ENCODE measurements at regions not wholly inside any gene's neighbourhood (a gene's known extent, or its start where the extent isn't known, plus 50 kb on each side); places are given as distances from the start of the nearest gene placed in this dataset.

GRCh38 chr17:77449908-77450741 lies 309.4 kb downstream of the SEC14L1 start:
- no peak for DNase-seq

GRCh38 chr17:77450742-77451244 lies 310.0 kb downstream of the SEC14L1 start:
- DNase-seq, result no peak

- no peak for DNase-seq
Measured at GRCh38 chr17:77451245-77451893, 310.6 kb downstream of the SEC14L1 start.

GRCh38 chr17:77451894-77452852 lies 311.4 kb downstream of the SEC14L1 start:
- no peak for DNase-seq

- DNase-seq, result no peak
Measured at GRCh38 chr17:77453613-77454241, 313.0 kb downstream of the SEC14L1 start.

GRCh38 chr17:77454242-77455095 lies 313.7 kb downstream of the SEC14L1 start:
- peak; percentile 21 to 28 for DNase-seq

- no peak for DNase-seq
Measured at GRCh38 chr17:77455111-77455890, 314.5 kb downstream of the SEC14L1 start.

- DNase-seq, result no peak
Measured at GRCh38 chr17:77455891-77456260, 315.1 kb downstream of the SEC14L1 start.

GRCh38 chr17:77456271-77456950 lies 315.6 kb downstream of the SEC14L1 start:
- DNase-seq, result no peak

GRCh38 chr17:77456951-77457548 lies 316.3 kb downstream of the SEC14L1 start:
- no peak for DNase-seq

GRCh38 chr17:77457572-77458201 lies 316.9 kb downstream of the SEC14L1 start:
- no peak for DNase-seq

- no peak for DNase-seq
Measured at GRCh38 chr17:77458202-77459017, 317.6 kb downstream of the SEC14L1 start.

- no peak for DNase-seq
Measured at GRCh38 chr17:77459018-77459755, 318.4 kb downstream of the SEC14L1 start.

- DNase-seq, result no peak
Measured at GRCh38 chr17:77460514-77461046, 319.8 kb downstream of the SEC14L1 start.

- no peak for DNase-seq
Measured at GRCh38 chr17:77461277-77462057, 320.7 kb downstream of the SEC14L1 start.

- no peak for DNase-seq
Measured at GRCh38 chr17:77462090-77462489, 321.3 kb downstream of the SEC14L1 start.
